ENCODE measurements at regions not wholly inside any gene's neighbourhood (a gene's known extent, or its start where the extent isn't known, plus 50 kb on each side); places are given as distances from the start of the nearest gene placed in this dataset.

- DNase-seq (ENCODE audit: low spot score): no peak
- in situ Hi-C loops (cut with MboI; ENCODE audit: low pct_unique_long_range_greater_than_20kb, low sequenced_read_pairs, unreplicated experiment): no loop called here
- TF ChIP-seq CTCF (IDR thresholded peaks at IDR 0.05; ENCODE audit: extremely low read depth, insufficient read depth, missing control alignments): no peak
Measured at GRCh38 chr10:9505546-9505945, 1451.1 kb downstream of the GATA3 start.

- TF ChIP-seq CTCF (IDR thresholded peaks at IDR 0.05; ENCODE audit: extremely low read depth, insufficient read depth, missing control alignments): no peak
- in situ Hi-C loops (cut with MboI; ENCODE audit: low pct_unique_long_range_greater_than_20kb, low sequenced_read_pairs, unreplicated experiment): no loop called here
- DNase-seq (ENCODE audit: low spot score): no peak
Measured at GRCh38 chr10:9508606-9509005, 1454.1 kb downstream of the GATA3 start.

GRCh38 chr10:9510626-9511025 is 1456.1 kb downstream of the GATA3 start:
- in situ Hi-C loops (cut with MboI; ENCODE audit: low pct_unique_long_range_greater_than_20kb, low sequenced_read_pairs, unreplicated experiment): no loop called here
- TF ChIP-seq CTCF (IDR thresholded peaks at IDR 0.05; ENCODE audit: extremely low read depth, insufficient read depth, missing control alignments): no peak
- no peak for DNase-seq (ENCODE audit: low spot score)

GRCh38 chr10:9515922-9516321 is 1461.4 kb downstream of the GATA3 start:
- in situ Hi-C loops (cut with MboI; ENCODE audit: low pct_unique_long_range_greater_than_20kb, low sequenced_read_pairs, unreplicated experiment): no loop called here
- no peak for DNase-seq (ENCODE audit: low spot score)
- no peak for TF ChIP-seq CTCF (IDR thresholded peaks at IDR 0.05; ENCODE audit: extremely low read depth, insufficient read depth, missing control alignments)

GRCh38 chr10:9535744-9536143 is 1481.3 kb downstream of the GATA3 start:
- in situ Hi-C loops (cut with MboI; ENCODE audit: low pct_unique_long_range_greater_than_20kb, low sequenced_read_pairs, unreplicated experiment): no loop called here
- no peak for TF ChIP-seq CTCF (IDR thresholded peaks at IDR 0.05; ENCODE audit: extremely low read depth, insufficient read depth, missing control alignments)

GRCh38 chr10:9545073-9545472 is 1472.6 kb upstream of the CELF2 start:
- in situ Hi-C loops (cut with MboI; ENCODE audit: low pct_unique_long_range_greater_than_20kb, low sequenced_read_pairs, unreplicated experiment): no loop called here
- TF ChIP-seq CTCF (IDR thresholded peaks at IDR 0.05; ENCODE audit: extremely low read depth, insufficient read depth, missing control alignments): no peak
- DNase-seq (ENCODE audit: low spot score): no peak

More at GRCh38 chr10:9535744-9536143, 1481.3 kb downstream of the GATA3 start:
- DNase-seq (ENCODE audit: low spot score): no peak

All from GM13977 (cell line).